ENCODE measurements at regions not wholly inside any gene's neighbourhood (a gene's known extent, or its start where the extent isn't known, plus 50 kb on each side); places are given as distances from the start of the nearest gene placed in this dataset.

DNA sequence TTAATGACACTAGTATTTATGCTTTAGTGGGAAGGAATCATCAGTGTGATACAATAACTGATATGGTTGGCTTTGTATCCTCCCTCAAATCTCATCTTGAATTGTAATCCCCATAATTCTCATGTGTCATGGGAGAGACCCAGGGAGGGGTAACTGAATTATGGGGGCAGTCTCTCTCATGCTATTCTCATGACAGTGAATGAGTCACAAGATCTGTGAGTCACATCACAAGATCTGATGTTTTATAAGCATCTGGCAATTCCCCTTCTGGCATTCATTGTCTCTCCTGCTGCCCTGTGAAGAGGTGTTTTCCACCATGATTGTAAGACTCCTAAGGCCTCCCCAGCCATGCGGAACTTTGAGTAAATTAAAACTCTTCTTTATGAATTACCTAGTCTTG, 1760.3 kb downstream of the NCAM2 start:
- no peak for TF ChIP-seq POLR2A (IDR thresholded peaks at IDR 0.05)
- TF ChIP-seq, protein P1, sequence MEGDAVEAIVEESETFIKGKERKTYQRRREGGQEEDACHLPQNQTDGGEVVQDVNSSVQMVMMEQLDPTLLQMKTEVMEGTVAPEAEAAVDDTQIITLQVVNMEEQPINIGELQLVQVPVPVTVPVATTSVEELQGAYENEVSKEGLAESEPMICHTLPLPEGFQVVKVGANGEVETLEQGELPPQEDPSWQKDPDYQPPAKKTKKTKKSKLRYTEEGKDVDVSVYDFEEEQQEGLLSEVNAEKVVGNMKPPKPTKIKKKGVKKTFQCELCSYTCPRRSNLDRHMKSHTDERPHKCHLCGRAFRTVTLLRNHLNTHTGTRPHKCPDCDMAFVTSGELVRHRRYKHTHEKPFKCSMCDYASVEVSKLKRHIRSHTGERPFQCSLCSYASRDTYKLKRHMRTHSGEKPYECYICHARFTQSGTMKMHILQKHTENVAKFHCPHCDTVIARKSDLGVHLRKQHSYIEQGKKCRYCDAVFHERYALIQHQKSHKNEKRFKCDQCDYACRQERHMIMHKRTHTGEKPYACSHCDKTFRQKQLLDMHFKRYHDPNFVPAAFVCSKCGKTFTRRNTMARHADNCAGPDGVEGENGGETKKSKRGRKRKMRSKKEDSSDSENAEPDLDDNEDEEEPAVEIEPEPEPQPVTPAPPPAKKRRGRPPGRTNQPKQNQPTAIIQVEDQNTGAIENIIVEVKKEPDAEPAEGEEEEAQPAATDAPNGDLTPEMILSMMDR (IDR thresholded peaks at IDR 0.05) = no peak

Data from right lobe of liver (tissue), 4 donors.